ENCODE measurements at regions not wholly inside any gene's neighbourhood (a gene's known extent, or its start where the extent isn't known, plus 50 kb on each side); places are given as distances from the start of the nearest gene placed in this dataset.

- TF ChIP-seq CTCF (conservative IDR thresholded peaks at IDR 0.05; ENCODE audit: low read depth, low read length): no peak
- no peak for TF ChIP-seq EZH2 (IDR thresholded peaks at IDR 0.05; ENCODE audit: low read length, unreplicated experiment)
Observed at GRCh38 chr13:37381502-37381901, 217.1 kb downstream of the POSTN start.
